DOHH2 (cell line): ENCODE measurements at regions not wholly inside any gene's neighbourhood (a gene's known extent, or its start where the extent isn't known, plus 50 kb on each side); places are given as distances from the start of the nearest gene placed in this dataset.

Experiments
- H3F3A ChIP-seq: fragments of 200-600 bp; sonication (generic), shearing (Covaris generic); 2 replicates; pipeline ENCODE4 v1.6.0; 2016; ENCODE audit warnings: antibody characterized with exemption, mild to moderate bottlenecking; ENCODE audit not compliant: control insufficient read depth, insufficient read depth
- H3K27ac ChIP-seq: fragments of 200-600 bp; sonication (generic); 2 replicates; pipeline ENCODE4 v1.5.1; 2014; ENCODE audit warnings: low read depth, mild to moderate bottlenecking, low read length, moderate library complexity
- H3K27me3 ChIP-seq: fragments of 200-600 bp; sonication (generic); 2 replicates; pipeline ENCODE4 v1.6.1; 2014; ENCODE audit warnings: mild to moderate bottlenecking, low read length, mixed read lengths; ENCODE audit not compliant: control insufficient read depth
- H3K36me3 ChIP-seq: fragments of 200-600 bp; sonication (generic); 2 replicates; pipeline ENCODE4 v1.6.1; 2014; ENCODE audit warnings: mild to moderate bottlenecking, low read length, moderate library complexity, mixed read lengths; ENCODE audit not compliant: control insufficient read depth
- H3K4me1 ChIP-seq: fragments of 200-600 bp; sonication (generic); 2 replicates; pipeline ENCODE4 v1.6.1; 2014; ENCODE audit warnings: mild to moderate bottlenecking, low read length, mixed read lengths; ENCODE audit not compliant: control insufficient read depth
- H3K4me2 ChIP-seq: fragments of 200-600 bp; sonication (generic); 2 replicates; pipeline ENCODE4 v1.6.0; 2014; ENCODE audit warnings: mild to moderate bottlenecking, low read length, moderate library complexity
- H3K4me3 ChIP-seq: fragments of 200-600 bp; sonication (generic); 2 replicates; pipeline ENCODE4 v1.5.1; 2014; ENCODE audit warnings: mild to moderate bottlenecking, low read length, mixed read lengths
- H3K79me2 ChIP-seq: fragments of 200-600 bp; sonication (generic); 2 replicates; pipeline ENCODE4 v1.6.1; 2014; ENCODE audit warnings: mild to moderate bottlenecking, low read length, mixed read lengths; ENCODE audit not compliant: control insufficient read depth
- H3K9me2 ChIP-seq: fragments of 200-600 bp; sonication (generic); replicated peaks from 2 replicates; pipeline ENCODE4 v1.6.1; 2014; ENCODE audit warnings: mild to moderate bottlenecking, low read length, mixed read lengths; ENCODE audit not compliant: control insufficient read depth
- H3K9me3 ChIP-seq: fragments of 200-600 bp; sonication (generic); 2 replicates; pipeline ENCODE4 v1.6.1; 2014; ENCODE audit warnings: antibody characterized with exemption, low read length, mixed read lengths; ENCODE audit not compliant: control insufficient read depth, insufficient read depth
- H4K20me1 ChIP-seq: fragments of 200-600 bp; sonication (generic); 2 replicates; pipeline ENCODE4 v1.6.0; 2014; ENCODE audit warnings: low read depth, mild to moderate bottlenecking, antibody characterized with exemption, low read length, moderate library complexity; ENCODE audit not compliant: control insufficient read depth, insufficient read depth
- EZH2phosphoT487 ChIP-seq: fragments of 200-600 bp; sonication (generic); IDR thresholded peaks from 2 replicates; pipeline ENCODE4 v1.6.1; 2017; ENCODE audit warnings: borderline replicate concordance, mild to moderate bottlenecking, antibody characterized with exemption, low read length, moderate library complexity, mixed read lengths
- TF ChIP-seq, protein P1 (sequence below): fragments of 200-600 bp; sonication (generic); IDR thresholded peaks from one replicate; pipeline ENCODE4 v1.5.1; 2014; ENCODE audit warnings: antibody characterized with exemption, mild to moderate bottlenecking, low read depth, low read length; ENCODE audit not compliant: poor library complexity, severe bottlenecking

DNA sequence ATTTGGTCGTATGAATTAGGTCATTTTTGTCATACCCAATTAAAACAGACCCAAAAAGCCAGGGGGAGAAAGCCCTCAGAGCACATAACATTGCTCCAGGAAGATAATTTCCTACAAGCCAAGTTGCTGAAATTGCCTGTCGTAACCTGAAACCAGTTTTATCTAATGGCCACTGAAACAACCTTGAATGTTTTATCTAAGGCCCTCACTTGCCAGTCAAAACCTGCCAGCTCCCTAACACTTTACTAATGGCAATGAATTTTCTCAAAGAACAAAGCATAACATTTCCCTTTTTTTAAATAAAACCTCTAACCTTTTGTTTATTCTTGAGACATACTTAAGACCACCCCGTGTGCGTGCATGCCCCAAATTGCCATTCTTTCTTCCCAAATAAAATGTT is 496.2 kb upstream of the KLHL1 start:
- H3F3A ChIP-seq: no peaks in the 10 kb centered on the region
- no peak overlapping the region for H3K4me2 ChIP-seq
- H3K9me2 ChIP-seq: no peaks in the 10 kb centered on the region
- H3K4me1 ChIP-seq: no peaks in the 10 kb centered on the region
- no peak overlapping the region for H3K4me3 ChIP-seq
- no peaks in the 10 kb centered on the region for H4K20me1 ChIP-seq
- no peak for TF ChIP-seq EZH2phosphoT487
- TF ChIP-seq, protein P1, sequence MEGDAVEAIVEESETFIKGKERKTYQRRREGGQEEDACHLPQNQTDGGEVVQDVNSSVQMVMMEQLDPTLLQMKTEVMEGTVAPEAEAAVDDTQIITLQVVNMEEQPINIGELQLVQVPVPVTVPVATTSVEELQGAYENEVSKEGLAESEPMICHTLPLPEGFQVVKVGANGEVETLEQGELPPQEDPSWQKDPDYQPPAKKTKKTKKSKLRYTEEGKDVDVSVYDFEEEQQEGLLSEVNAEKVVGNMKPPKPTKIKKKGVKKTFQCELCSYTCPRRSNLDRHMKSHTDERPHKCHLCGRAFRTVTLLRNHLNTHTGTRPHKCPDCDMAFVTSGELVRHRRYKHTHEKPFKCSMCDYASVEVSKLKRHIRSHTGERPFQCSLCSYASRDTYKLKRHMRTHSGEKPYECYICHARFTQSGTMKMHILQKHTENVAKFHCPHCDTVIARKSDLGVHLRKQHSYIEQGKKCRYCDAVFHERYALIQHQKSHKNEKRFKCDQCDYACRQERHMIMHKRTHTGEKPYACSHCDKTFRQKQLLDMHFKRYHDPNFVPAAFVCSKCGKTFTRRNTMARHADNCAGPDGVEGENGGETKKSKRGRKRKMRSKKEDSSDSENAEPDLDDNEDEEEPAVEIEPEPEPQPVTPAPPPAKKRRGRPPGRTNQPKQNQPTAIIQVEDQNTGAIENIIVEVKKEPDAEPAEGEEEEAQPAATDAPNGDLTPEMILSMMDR: no peak
- H3K27ac ChIP-seq: no peak overlapping the region
- no peaks in the 10 kb centered on the region for H3K36me3 ChIP-seq
- H3K79me2 ChIP-seq: no peaks in the 10 kb centered on the region
- no peaks in the 10 kb centered on the region for H3K9me3 ChIP-seq
- no peaks in the 10 kb centered on the region for H3K27me3 ChIP-seq

DNA sequence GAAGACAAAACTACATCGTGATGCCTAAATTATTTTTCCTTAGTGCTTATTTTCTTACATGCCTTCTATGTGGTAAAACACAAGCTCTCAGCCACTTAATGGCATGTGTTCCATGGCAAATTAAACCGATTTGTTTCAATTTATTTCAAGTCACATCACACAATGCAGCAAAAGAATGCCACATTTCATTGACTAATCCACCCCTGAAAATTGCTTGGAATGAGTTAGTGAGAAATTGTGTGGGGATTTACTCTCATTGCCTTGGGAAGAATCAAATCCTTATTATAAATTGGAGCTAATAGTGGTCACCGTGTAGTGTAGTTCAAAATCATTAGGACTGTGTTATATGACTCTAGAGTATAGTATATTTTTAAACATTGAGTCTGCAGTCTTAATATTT is 485.5 kb upstream of the KLHL1 start:
- Histone ChIP-seq H3K79me2 (no peaks in the 10 kb centered on the region), H3K4me3 (no peak overlapping the region), H3F3A (no peaks in the 10 kb centered on the region), H3K27ac (no peak overlapping the region), H3K4me1 (no peaks in the 10 kb centered on the region), H3K27me3 (no peaks in the 10 kb centered on the region), H3K4me2 (no peak overlapping the region), H3K9me2 (no peaks in the 10 kb centered on the region), H3K9me3 (no peaks in the 10 kb centered on the region), H4K20me1 (no peaks in the 10 kb centered on the region), H3K36me3 (no peaks in the 10 kb centered on the region)
- TF ChIP-seq, protein P1: no peak
- no peak for TF ChIP-seq EZH2phosphoT487

DNA sequence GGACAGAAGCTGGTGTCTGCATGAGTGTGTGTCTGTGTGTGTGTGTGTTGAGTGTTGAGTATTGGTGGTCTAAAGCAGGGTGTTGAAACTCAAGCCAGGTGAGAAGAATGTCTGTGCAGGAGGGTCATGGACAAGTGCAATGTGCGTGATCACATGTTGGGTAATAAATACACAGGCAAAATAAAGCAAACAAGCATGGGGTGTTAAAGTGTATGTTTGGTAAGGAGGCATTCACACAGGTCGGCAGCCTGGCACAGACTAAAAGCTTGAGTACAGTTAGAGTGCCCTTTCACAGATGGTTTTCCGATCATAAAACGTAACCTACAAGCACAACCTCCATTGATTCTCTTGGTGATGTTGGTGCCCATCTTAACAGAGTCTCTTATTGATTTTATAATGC is 476.9 kb upstream of the KLHL1 start:
- H3K4me2 ChIP-seq: no peak overlapping the region
- H3K9me3 ChIP-seq: no peaks in the 10 kb centered on the region
- H3K4me1 ChIP-seq: no peaks in the 10 kb centered on the region
- no peak overlapping the region for H3K27ac ChIP-seq
- H4K20me1 ChIP-seq: no peaks in the 10 kb centered on the region
- H3K27me3 ChIP-seq: no peaks in the 10 kb centered on the region
- H3K9me2 ChIP-seq: no peaks in the 10 kb centered on the region; the same call in 1 of the 2 replicates
- no peak overlapping the region for H3K4me3 ChIP-seq
- no peaks in the 10 kb centered on the region for H3K36me3 ChIP-seq
- no peaks in the 10 kb centered on the region for H3K79me2 ChIP-seq
- TF ChIP-seq, protein P1: no peak
- no peak for TF ChIP-seq EZH2phosphoT487
- no peaks in the 10 kb centered on the region for H3F3A ChIP-seq

DNA sequence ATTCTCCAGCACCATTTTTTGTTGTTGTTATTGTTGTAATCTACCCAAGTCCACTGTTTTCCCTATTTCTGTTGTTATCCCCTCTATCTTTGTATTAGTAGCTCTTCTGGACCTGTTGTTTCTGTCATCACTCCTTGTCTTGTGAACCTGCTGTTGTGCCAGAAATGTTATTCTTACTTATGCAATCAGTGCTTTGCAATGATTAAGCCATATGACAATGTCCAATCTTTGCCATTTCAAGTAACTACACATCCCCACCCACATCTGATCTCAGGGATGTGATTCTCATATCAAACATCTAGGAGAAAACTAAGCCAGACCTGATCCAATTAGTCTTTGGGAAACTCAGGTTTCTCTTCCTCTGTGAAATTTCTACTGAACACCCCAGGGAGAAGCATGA is 472.6 kb upstream of the KLHL1 start:
- Histone ChIP-seq H3K36me3 (no peaks in the 10 kb centered on the region), H3K9me3 (no peaks in the 10 kb centered on the region), H3K4me2 (no peak overlapping the region), H3K4me1 (no peaks in the 10 kb centered on the region), H3K27me3 (no peaks in the 10 kb centered on the region), H4K20me1 (no peaks in the 10 kb centered on the region), H3F3A (no peaks in the 10 kb centered on the region), H3K27ac (no peak overlapping the region), H3K79me2 (no peaks in the 10 kb centered on the region), H3K4me3 (no peak overlapping the region), H3K9me2 (no peaks in the 10 kb centered on the region)
- no peak for TF ChIP-seq EZH2phosphoT487
- TF ChIP-seq, protein P1: no peak
